NCI-H1930 (cell line): ENCODE measurements at regions not wholly inside any gene's neighbourhood (a gene's known extent, or its start where the extent isn't known, plus 50 kb on each side); places are given as distances from the start of the nearest gene placed in this dataset.
"Not testable (repeated sequence)": the region's sequence is repeated elsewhere in the genome, so short reads cannot be mapped to it uniquely, and the experiment has no call there.

Experiments
- DNase-seq, 2 experiments: peaks; one replicate each; lab custom pipeline; 2025; lab: John Stamatoyannopoulos, UW

GRCh38 chr10:47166808-47167581, 133.0 kb upstream of the GDF10 start:
- not testable (repeated sequence) for DNase-seq

- no peak for DNase-seq
Measured at GRCh38 chr10:47167591-47167990, 132.4 kb upstream of the GDF10 start.

GRCh38 chr10:47169581-47169980, 130.4 kb upstream of the GDF10 start:
- DNase-seq, result no peak

GRCh38 chr10:47173929-47174442, 126.0 kb upstream of the GDF10 start:
- DNase-seq, result no peak

GRCh38 chr10:47175181-47176123, 124.5 kb upstream of the GDF10 start:
- no peak for DNase-seq

- DNase-seq, result no peak
Measured at GRCh38 chr10:47176206-47176902, 123.6 kb upstream of the GDF10 start.

- DNase-seq, result no peak
Measured at GRCh38 chr10:47176903-47177868, 122.8 kb upstream of the GDF10 start.

GRCh38 chr10:47178537-47179290, 121.3 kb upstream of the GDF10 start:
- no peak for DNase-seq

GRCh38 chr10:47179291-47179647, 120.7 kb upstream of the GDF10 start:
- no peak for DNase-seq

- DNase-seq, result no peak
Measured at GRCh38 chr10:47181052-47181849, 118.7 kb upstream of the GDF10 start.

- DNase-seq, result no peak
Measured at GRCh38 chr10:47182934-47183703, 116.9 kb upstream of the GDF10 start.

GRCh38 chr10:47183704-47184041, 116.3 kb upstream of the GDF10 start:
- DNase-seq, result no peak

GRCh38 chr10:47184273-47184672, 115.7 kb upstream of the GDF10 start:
- no peak for DNase-seq

- DNase-seq, result no peak
Measured at GRCh38 chr10:47184724-47185330, 115.2 kb upstream of the GDF10 start.

- DNase-seq, result no peak
Measured at GRCh38 chr10:47186941-47187340, 113.1 kb upstream of the GDF10 start.

GRCh38 chr10:47187592-47187991, 112.4 kb upstream of the GDF10 start:
- no peak for DNase-seq

GRCh38 chr10:47188156-47188555, 111.8 kb upstream of the GDF10 start:
- DNase-seq, result no peak

GRCh38 chr10:47189802-47190201, 110.2 kb upstream of the GDF10 start:
- no peak for DNase-seq
